ENCODE measurements at regions not wholly inside any gene's neighbourhood (a gene's known extent, or its start where the extent isn't known, plus 50 kb on each side); places are given as distances from the start of the nearest gene placed in this dataset.

- intact Hi-C loops (cut with DNase I; ENCODE audit: low total_unique reads): no loop called here
- H3K9me3 ChIP-seq: no peaks in the 10 kb centered on the region
- no peak for DNase-seq
Observed at GRCh38 chr1:94319319-94320102, 82.1 kb upstream of the ARHGAP29 start.

GRCh38 chr1:94318505-94319030, 81.2 kb upstream of the ARHGAP29 start:
- intact Hi-C loops (cut with DNase I; ENCODE audit: low total_unique reads): no loop called here
- H3K4me1 ChIP-seq: peaks cover 0 to 36% (median 10%) of the 10 kb centered on the region in 4 donors
- no peak for DNase-seq
- H3K27ac ChIP-seq: no peak overlapping the region
- TF ChIP-seq CTCF (IDR thresholded peaks at IDR 0.05): no peak
- H3K27me3 ChIP-seq: no peaks in the 10 kb centered on the region
- H3K36me3 ChIP-seq: no peaks in the 10 kb centered on the region
- no peak overlapping the region for H3K4me3 ChIP-seq
- no peaks in the 10 kb centered on the region for H3K9me3 ChIP-seq

More at GRCh38 chr1:94319319-94320102, 82.1 kb upstream of the ARHGAP29 start:
- H3K4me3 ChIP-seq: no peak overlapping the region
- H3K27ac ChIP-seq: peak overlapping the region in 1 of 2 donors; percentile 27
- TF ChIP-seq CTCF (IDR thresholded peaks at IDR 0.05): no peak
- no peaks in the 10 kb centered on the region for H3K36me3 ChIP-seq
- H3K27me3 ChIP-seq: no peaks in the 10 kb centered on the region
- peaks cover 0 to 45% (median 15%) of the 10 kb centered on the region in 4 donors for H3K4me1 ChIP-seq

GRCh38 chr1:94317790-94318188, 80.4 kb upstream of the ARHGAP29 start:
- Histone ChIP-seq H3K4me1 (peaks cover 0 to 29% (median 7%) of the 10 kb centered on the region in 4 donors), H3K27ac (no peak overlapping the region), H3K9me3 (no peaks in the 10 kb centered on the region), H3K36me3 (no peaks in the 10 kb centered on the region), H3K27me3 (no peaks in the 10 kb centered on the region), H3K4me3 (no peak overlapping the region)
- intact Hi-C loops (cut with DNase I; ENCODE audit: low total_unique reads): no loop called here
- no peak for TF ChIP-seq CTCF (IDR thresholded peaks at IDR 0.05)
- DNase-seq: no peak

- Histone ChIP-seq H3K4me3 (no peak overlapping the region), H3K9me3 (no peaks in the 10 kb centered on the region), H3K27me3 (no peaks in the 10 kb centered on the region), H3K36me3 (no peaks in the 10 kb centered on the region), H3K4me1 (peaks cover 0 to 23% (median 5%) of the 10 kb centered on the region in 4 donors), H3K27ac (no peak overlapping the region)
- TF ChIP-seq CTCF (IDR thresholded peaks at IDR 0.05): no peak
- intact Hi-C loops (cut with DNase I; ENCODE audit: low total_unique reads): no loop called here
- no peak for DNase-seq
Observed at GRCh38 chr1:94316836-94317789, 79.7 kb upstream of the ARHGAP29 start.

GRCh38 chr1:94316183-94316582, 78.8 kb upstream of the ARHGAP29 start:
- H3K36me3 ChIP-seq: no peaks in the 10 kb centered on the region
- no peaks in the 10 kb centered on the region for H3K27me3 ChIP-seq
- H3K9me3 ChIP-seq: no peaks in the 10 kb centered on the region
- intact Hi-C loops (cut with DNase I; ENCODE audit: low total_unique reads): no loop called here
- peaks cover 0 to 17% (median 5%) of the 10 kb centered on the region in 4 donors for H3K4me1 ChIP-seq
- no peak overlapping the region for H3K4me3 ChIP-seq
- H3K27ac ChIP-seq: no peak overlapping the region
- no peak for DNase-seq
- TF ChIP-seq CTCF (IDR thresholded peaks at IDR 0.05): no peak
